ENCODE measurements at regions not wholly inside any gene's neighbourhood (a gene's known extent, or its start where the extent isn't known, plus 50 kb on each side); places are given as distances from the start of the nearest gene placed in this dataset.
"Not testable (repeated sequence)": the region's sequence is repeated elsewhere in the genome, so short reads cannot be mapped to it uniquely, and the experiment has no call there.

- H3K36me3 ChIP-seq (ENCODE audit: insufficient read depth, low read length) = no peaks in the 10 kb centered on the region
- peaks cover 6% of the 10 kb centered on the region for H3K4me1 ChIP-seq (ENCODE audit: insufficient read depth, low read length, poor library complexity, severe bottlenecking)
- no peak overlapping the region for H3K4me3 ChIP-seq (ENCODE audit: low read depth, low read length, poor library complexity, severe bottlenecking)
- no peak overlapping the region for H2AFZ ChIP-seq (ENCODE audit: low read length)
- ChIA-PET POLR2A (no interaction called here), CTCF (ENCODE audit: unreplicated experiment) (no interaction called here)
- DNase-seq (ENCODE audit: low spot score) = no peak
- H4K20me1 ChIP-seq (ENCODE audit: insufficient read depth, low read length) = no peaks in the 10 kb centered on the region
- no peak overlapping the region for H3K27ac ChIP-seq (ENCODE audit: low read depth, low read length, poor library complexity, severe bottlenecking)
- H3K79me2 ChIP-seq (ENCODE audit: insufficient read depth, low read depth, low read length) = no peaks in the 10 kb centered on the region
- no peaks in the 10 kb centered on the region for H3K9me3 ChIP-seq (ENCODE audit: low read length)
- no peaks in the 10 kb centered on the region for H3K9me2 ChIP-seq (ENCODE audit: insufficient read depth, low read length)
- intact Hi-C loops (cut with micrococcal nuclease; ENCODE audit: unreplicated experiment) = no loop called here
- no TSS peak for BruUV-seq (replicated peaks)
- no peak overlapping the region for H3K4me2 ChIP-seq (ENCODE audit: low read length)
- TF ChIP-seq EZH2phosphoT487 (IDR thresholded peaks at IDR 0.05; ENCODE audit: borderline replicate concordance, low read depth, low read length) = no peak
- TF ChIP-seq, protein P1, sequence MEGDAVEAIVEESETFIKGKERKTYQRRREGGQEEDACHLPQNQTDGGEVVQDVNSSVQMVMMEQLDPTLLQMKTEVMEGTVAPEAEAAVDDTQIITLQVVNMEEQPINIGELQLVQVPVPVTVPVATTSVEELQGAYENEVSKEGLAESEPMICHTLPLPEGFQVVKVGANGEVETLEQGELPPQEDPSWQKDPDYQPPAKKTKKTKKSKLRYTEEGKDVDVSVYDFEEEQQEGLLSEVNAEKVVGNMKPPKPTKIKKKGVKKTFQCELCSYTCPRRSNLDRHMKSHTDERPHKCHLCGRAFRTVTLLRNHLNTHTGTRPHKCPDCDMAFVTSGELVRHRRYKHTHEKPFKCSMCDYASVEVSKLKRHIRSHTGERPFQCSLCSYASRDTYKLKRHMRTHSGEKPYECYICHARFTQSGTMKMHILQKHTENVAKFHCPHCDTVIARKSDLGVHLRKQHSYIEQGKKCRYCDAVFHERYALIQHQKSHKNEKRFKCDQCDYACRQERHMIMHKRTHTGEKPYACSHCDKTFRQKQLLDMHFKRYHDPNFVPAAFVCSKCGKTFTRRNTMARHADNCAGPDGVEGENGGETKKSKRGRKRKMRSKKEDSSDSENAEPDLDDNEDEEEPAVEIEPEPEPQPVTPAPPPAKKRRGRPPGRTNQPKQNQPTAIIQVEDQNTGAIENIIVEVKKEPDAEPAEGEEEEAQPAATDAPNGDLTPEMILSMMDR (conservative IDR thresholded peaks at IDR 0.05; ENCODE audit: low read length) = no peak
Measured at GRCh38 chr22:25496396-25497064, 67.9 kb upstream of the GRK3 start.

DNA sequence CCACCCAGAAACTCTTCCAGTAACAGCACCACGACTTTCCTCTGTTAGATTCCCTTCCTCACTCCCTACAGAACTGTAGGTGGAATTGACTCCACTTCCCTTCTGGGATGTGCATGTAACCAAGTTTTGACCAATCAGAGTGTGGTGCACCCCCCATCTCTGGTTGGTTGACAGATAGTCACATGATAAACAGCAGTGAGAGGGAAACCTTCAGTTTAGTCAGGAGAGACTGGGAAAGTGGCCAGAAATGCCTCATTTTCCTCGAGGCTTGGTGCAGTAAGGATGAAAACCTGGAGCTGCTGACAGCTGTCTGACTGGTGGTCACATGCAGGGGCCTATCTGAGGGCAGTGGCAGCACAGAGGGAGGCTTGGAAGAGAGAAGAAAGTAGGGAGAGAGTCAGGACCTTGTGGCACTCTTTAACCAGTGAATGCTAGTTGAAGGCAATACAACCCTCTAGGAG lies 67.3 kb upstream of the GRK3 start:
- no peaks in the 10 kb centered on the region for H3K9me2 ChIP-seq (ENCODE audit: insufficient read depth, low read length)
- no peaks in the 10 kb centered on the region for H4K20me1 ChIP-seq (ENCODE audit: insufficient read depth, low read length)
- CTCF ChIA-PET (ENCODE audit: unreplicated experiment) = no interaction called here
- H3K27ac ChIP-seq (ENCODE audit: low read depth, low read length, poor library complexity, severe bottlenecking) = no peak overlapping the region
- H3K4me2 ChIP-seq (ENCODE audit: low read length) = no peak overlapping the region
- POLR2A ChIA-PET = no interaction called here
- no peak overlapping the region for H3K4me3 ChIP-seq (ENCODE audit: low read depth, low read length, poor library complexity, severe bottlenecking)
- H3K4me1 ChIP-seq (ENCODE audit: insufficient read depth, low read length, poor library complexity, severe bottlenecking) = peaks cover 6% of the 10 kb centered on the region
- H3K36me3 ChIP-seq (ENCODE audit: insufficient read depth, low read length) = no peaks in the 10 kb centered on the region
- TF ChIP-seq EZH2phosphoT487 (IDR thresholded peaks at IDR 0.05; ENCODE audit: borderline replicate concordance, low read depth, low read length) = no peak
- TF ChIP-seq, protein P1 (conservative IDR thresholded peaks at IDR 0.05; ENCODE audit: low read length) = no peak
- no peak overlapping the region for H2AFZ ChIP-seq (ENCODE audit: low read length)
- no peak for DNase-seq (ENCODE audit: low spot score)
- no peaks in the 10 kb centered on the region for H3K9me3 ChIP-seq (ENCODE audit: low read length)
- no peaks in the 10 kb centered on the region for H3K79me2 ChIP-seq (ENCODE audit: insufficient read depth, low read depth, low read length)
- intact Hi-C loops (cut with micrococcal nuclease; ENCODE audit: unreplicated experiment) = no loop called here
- BruUV-seq (replicated peaks) = no TSS peak

- H2AFZ ChIP-seq (ENCODE audit: low read length) = no peak overlapping the region
- no peak overlapping the region for H3K4me3 ChIP-seq (ENCODE audit: low read depth, low read length, poor library complexity, severe bottlenecking)
- no peak overlapping the region for H3K27ac ChIP-seq (ENCODE audit: low read depth, low read length, poor library complexity, severe bottlenecking)
- H3K36me3 ChIP-seq (ENCODE audit: insufficient read depth, low read length) = no peaks in the 10 kb centered on the region
- ChIA-PET POLR2A (no interaction called here), CTCF (ENCODE audit: unreplicated experiment) (no interaction called here)
- BruUV-seq (replicated peaks) = no TSS peak
- peaks cover 6% of the 10 kb centered on the region for H3K4me1 ChIP-seq (ENCODE audit: insufficient read depth, low read length, poor library complexity, severe bottlenecking)
- no peaks in the 10 kb centered on the region for H3K9me2 ChIP-seq (ENCODE audit: insufficient read depth, low read length)
- intact Hi-C loops (cut with micrococcal nuclease; ENCODE audit: unreplicated experiment) = no loop called here
- TF ChIP-seq EZH2phosphoT487 (IDR thresholded peaks at IDR 0.05; ENCODE audit: borderline replicate concordance, low read depth, low read length) = no peak
- TF ChIP-seq, protein P1 (conservative IDR thresholded peaks at IDR 0.05; ENCODE audit: low read length) = no peak
- H3K4me2 ChIP-seq (ENCODE audit: low read length) = no peak overlapping the region
- no peaks in the 10 kb centered on the region for H3K9me3 ChIP-seq (ENCODE audit: low read length)
- no peaks in the 10 kb centered on the region for H3K79me2 ChIP-seq (ENCODE audit: insufficient read depth, low read depth, low read length)
- no peaks in the 10 kb centered on the region for H4K20me1 ChIP-seq (ENCODE audit: insufficient read depth, low read length)
- DNase-seq (ENCODE audit: low spot score) = no peak
Measured at GRCh38 chr22:25497716-25498115, 66.8 kb upstream of the GRK3 start.

DNA sequence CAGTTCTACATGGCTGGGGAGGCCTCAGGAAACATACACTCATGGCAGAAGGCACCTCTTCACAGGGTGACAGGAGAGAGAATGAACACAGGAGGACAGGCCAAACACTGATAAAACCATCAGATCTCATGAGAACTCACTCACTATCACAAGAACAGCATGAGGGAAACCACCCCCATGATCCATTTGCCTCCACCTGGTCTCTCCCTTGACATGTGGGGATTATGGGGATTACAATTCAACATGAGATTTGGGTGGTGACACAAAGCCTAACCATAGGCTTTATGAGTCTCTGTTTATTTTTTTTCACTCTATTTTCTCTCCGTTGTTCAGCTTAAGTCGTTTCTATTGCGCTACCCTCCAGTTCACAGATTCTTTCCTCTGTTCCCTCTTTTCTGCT lies 63.8 kb upstream of the GRK3 start:
- POLR2A ChIA-PET = not testable (repeated sequence)

More for the DNA sequence above, 63.8 kb upstream of the GRK3 start:
- H3K4me1 ChIP-seq (ENCODE audit: insufficient read depth, low read length, poor library complexity, severe bottlenecking); H3K36me3 ChIP-seq (ENCODE audit: insufficient read depth, low read length); intact Hi-C loops (cut with micrococcal nuclease; ENCODE audit: unreplicated experiment); H3K4me2 ChIP-seq (ENCODE audit: low read length); H4K20me1 ChIP-seq (ENCODE audit: insufficient read depth, low read length); H3K27ac ChIP-seq (ENCODE audit: low read depth, low read length, poor library complexity, severe bottlenecking); DNase-seq (ENCODE audit: low spot score); H2AFZ ChIP-seq (ENCODE audit: low read length); H3K4me3 ChIP-seq (ENCODE audit: low read depth, low read length, poor library complexity, severe bottlenecking); H3K79me2 ChIP-seq (ENCODE audit: insufficient read depth, low read depth, low read length); H3K9me3 ChIP-seq (ENCODE audit: low read length); H3K9me2 ChIP-seq (ENCODE audit: insufficient read depth, low read length); BruUV-seq (replicated peaks); CTCF ChIA-PET (ENCODE audit: unreplicated experiment): not testable (repeated sequence)

All from OCI-LY7 (cell line).